NB4 (cell line): ENCODE measurements at regions not wholly inside any gene's neighbourhood (a gene's known extent, or its start where the extent isn't known, plus 50 kb on each side); places are given as distances from the start of the nearest gene placed in this dataset.

Experiments used
- DNase-seq: peaks from one replicate; pipeline ENCODE4 v3.0.0; 2010; ENCODE audit warnings: low read depth
- H3K4me3 ChIP-seq: one replicate; pipeline ENCODE4 v1.5.1; 2011; ENCODE audit warnings: mild to moderate bottlenecking, low read depth, low read length, moderate library complexity
- CTCF ChIP-seq: IDR thresholded peaks from one replicate; pipeline ENCODE4 v1.5.1; 2012; ENCODE audit warnings: low read depth, low read length
- MAX ChIP-seq: IDR thresholded peaks from 2 replicates; pipeline ENCODE4 v1.6.1; 2011; ENCODE audit warnings: low read depth, low read length
- MYC ChIP-seq: IDR thresholded peaks from 2 replicates; pipeline ENCODE4 v1.6.1; 2011; ENCODE audit warnings: low read depth, low read length
- POLR2A ChIP-seq: IDR thresholded peaks from 2 replicates; pipeline ENCODE4 v1.6.1; 2011; ENCODE audit warnings: mild to moderate bottlenecking; ENCODE audit not compliant: insufficient read length; ENCODE audit errors: extremely low read depth

GRCh38 chr4:14465057-14465456 lies 537.2 kb upstream of the CPEB2 start:
- DNase-seq = no peak
- TF ChIP-seq CTCF = no peak
- no peak for TF ChIP-seq POLR2A
- no peak for TF ChIP-seq MYC
- TF ChIP-seq MAX = no peak
- no peak overlapping the region for H3K4me3 ChIP-seq

- H3K4me3 ChIP-seq = no peak overlapping the region
- TF ChIP-seq CTCF (no peak), MAX (no peak), MYC (no peak), POLR2A (no peak)
- DNase-seq = no peak
Measured at GRCh38 chr4:14465507-14465906, 536.8 kb upstream of the CPEB2 start.

- no peak for TF ChIP-seq MYC
- no peak for TF ChIP-seq CTCF
- TF ChIP-seq MAX = no peak
- TF ChIP-seq POLR2A = no peak
- no peak for DNase-seq
- no peak overlapping the region for H3K4me3 ChIP-seq
Measured at GRCh38 chr4:14478504-14478903, 523.8 kb upstream of the CPEB2 start.

GRCh38 chr4:14496408-14496807 lies 505.9 kb upstream of the CPEB2 start:
- DNase-seq = no peak
- H3K4me3 ChIP-seq = no peak overlapping the region
- TF ChIP-seq CTCF = no peak
- TF ChIP-seq MAX = no peak
- TF ChIP-seq MYC = no peak
- no peak for TF ChIP-seq POLR2A

GRCh38 chr4:14496969-14497368 lies 505.3 kb upstream of the CPEB2 start:
- TF ChIP-seq MYC (no peak), MAX (no peak), POLR2A (no peak), CTCF (no peak)
- no peak overlapping the region for H3K4me3 ChIP-seq
- no peak for DNase-seq

GRCh38 chr4:14504162-14504561 lies 498.1 kb upstream of the CPEB2 start:
- DNase-seq = no peak
- no peak for TF ChIP-seq POLR2A
- no peak for TF ChIP-seq CTCF
- TF ChIP-seq MYC = no peak
- no peak for TF ChIP-seq MAX

More at GRCh38 chr4:14504162-14504561, 498.1 kb upstream of the CPEB2 start:
- H3K4me3 ChIP-seq = no peak overlapping the region
